Type B pancreatic cell (in vitro differentiated cells): ENCODE measurements at regions not wholly inside any gene's neighbourhood (a gene's known extent, or its start where the extent isn't known, plus 50 kb on each side); places are given as distances from the start of the nearest gene placed in this dataset.
A peak's percentile ranks its signal among the peaks of the same experiment; 100 is the strongest.
"Not testable (repeated sequence)": the region's sequence is repeated elsewhere in the genome, so short reads cannot be mapped to it uniquely, and the experiment has no call there.

Experiments used
- DNase-seq: peaks from one replicate; pipeline ENCODE4 v3.0.0; 2021; ENCODE audit warnings: mixed read lengths; ENCODE audit not compliant: unreplicated experiment; ENCODE audit errors: extremely low spot score
- H3K27ac Mint-ChIP-seq: 2 replicates; pipeline ENCODE4 v1.8.0; 2021; ENCODE audit warnings: mild to moderate bottlenecking, mixed read lengths
- H3K27me3 Mint-ChIP-seq: 2 replicates; pipeline ENCODE4 v1.8.0; 2021; ENCODE audit warnings: mixed read lengths
- H3K36me3 Mint-ChIP-seq: 2 replicates; pipeline ENCODE4 v1.8.0; 2021; ENCODE audit warnings: mixed read lengths
- H3K4me1 Mint-ChIP-seq: one replicate; pipeline ENCODE4 v1.8.0; 2021; ENCODE audit warnings: mixed read lengths; ENCODE audit not compliant: unreplicated experiment
- H3K4me3 Mint-ChIP-seq: 2 replicates; pipeline ENCODE4 v1.8.0; 2021; ENCODE audit warnings: mild to moderate bottlenecking, mixed read lengths
- H3K9me3 Mint-ChIP-seq: 2 replicates; pipeline ENCODE4 v1.8.0; 2021; ENCODE audit warnings: mixed read lengths
- CTCF ChIP-seq: fragments of 200-600 bp; sonication (generic); conservative IDR thresholded peaks from 2 replicates; pipeline ENCODE4 v1.5.0; 2021; ENCODE audit warnings: antibody characterized with exemption, mild to moderate bottlenecking

- Mint-ChIP-seq H3K4me1 (no peaks in the 10 kb centered on the region), H3K27ac (no peak overlapping the region), H3K36me3 (no peaks in the 10 kb centered on the region), H3K9me3 (no peaks in the 10 kb centered on the region), H3K4me3 (no peak overlapping the region), H3K27me3 (no peaks in the 10 kb centered on the region)
- peak; percentile 68 for TF ChIP-seq CTCF
- DNase-seq: no peak
Measured at GRCh38 chr14:45610318-45610717, 357.3 kb upstream of the MIS18BP1 start.

- H3K4me3 Mint-ChIP-seq: no peak overlapping the region
- TF ChIP-seq CTCF: no peak
- H3K27me3 Mint-ChIP-seq: no peaks in the 10 kb centered on the region
- no peaks in the 10 kb centered on the region for H3K36me3 Mint-ChIP-seq
- H3K4me1 Mint-ChIP-seq: no peaks in the 10 kb centered on the region
- no peak for DNase-seq
- no peaks in the 10 kb centered on the region for H3K9me3 Mint-ChIP-seq
- no peak overlapping the region for H3K27ac Mint-ChIP-seq
Measured at GRCh38 chr14:45587142-45587541, 334.1 kb upstream of the MIS18BP1 start.

- H3K9me3 Mint-ChIP-seq: no peaks in the 10 kb centered on the region
- H3K27ac Mint-ChIP-seq: no peak overlapping the region
- no peaks in the 10 kb centered on the region for H3K36me3 Mint-ChIP-seq
- no peak for DNase-seq
- no peak for TF ChIP-seq CTCF
- H3K27me3 Mint-ChIP-seq: no peaks in the 10 kb centered on the region
- no peaks in the 10 kb centered on the region for H3K4me1 Mint-ChIP-seq
- no peak overlapping the region for H3K4me3 Mint-ChIP-seq
Measured at GRCh38 chr14:45559626-45560025, 306.6 kb upstream of the MIS18BP1 start.

GRCh38 chr14:45558183-45558582 is 305.2 kb upstream of the MIS18BP1 start:
- no peaks in the 10 kb centered on the region for H3K27me3 Mint-ChIP-seq
- no peak overlapping the region for H3K27ac Mint-ChIP-seq
- no peak overlapping the region for H3K4me3 Mint-ChIP-seq
- no peak for TF ChIP-seq CTCF
- no peaks in the 10 kb centered on the region for H3K4me1 Mint-ChIP-seq
- no peaks in the 10 kb centered on the region for H3K36me3 Mint-ChIP-seq
- H3K9me3 Mint-ChIP-seq: no peaks in the 10 kb centered on the region
- DNase-seq: no peak

- Mint-ChIP-seq H3K36me3 (no peaks in the 10 kb centered on the region), H3K4me3 (no peak overlapping the region), H3K9me3 (no peaks in the 10 kb centered on the region), H3K27me3 (no peaks in the 10 kb centered on the region), H3K4me1 (no peaks in the 10 kb centered on the region), H3K27ac (no peak overlapping the region)
- DNase-seq: no peak
- no peak for TF ChIP-seq CTCF
Measured at GRCh38 chr14:45553981-45554380, 301.0 kb upstream of the MIS18BP1 start.

GRCh38 chr14:45551240-45551820 is 298.3 kb upstream of the MIS18BP1 start:
- not testable (repeated sequence) for H3K4me1 Mint-ChIP-seq, DNase-seq, H3K9me3 Mint-ChIP-seq, H3K36me3 Mint-ChIP-seq, H3K27me3 Mint-ChIP-seq
- H3K4me3 Mint-ChIP-seq: peak overlapping the region; percentile 90
- peak overlapping the region; percentile 51 for H3K27ac Mint-ChIP-seq
